Left renal pelvis (tissue), 4 donors: ENCODE measurements at regions not wholly inside any gene's neighbourhood (a gene's known extent, or its start where the extent isn't known, plus 50 kb on each side); places are given as distances from the start of the nearest gene placed in this dataset.
A peak's percentile ranks its signal among the peaks of the same experiment; 100 is the strongest.

Experiments
- DNase-seq, 4 donors: peaks; one replicate each; pipeline ENCODE4 v3.0.0-alpha.2; 2013; ENCODE audit warnings: low read depth in 4 of 4, low spot score in 3 of 4

- DNase-seq, result no peak
Observed at GRCh38 chr15:98403569-98403968, 244.8 kb upstream of the IGF1R start.

GRCh38 chr15:98405013-98405412 lies 243.3 kb upstream of the IGF1R start:
- no peak for DNase-seq

GRCh38 chr15:98408231-98408630 lies 240.1 kb upstream of the IGF1R start:
- no peak for DNase-seq

- DNase-seq, result no peak
Observed at GRCh38 chr15:98410328-98410727, 238.0 kb upstream of the IGF1R start.

DNA sequence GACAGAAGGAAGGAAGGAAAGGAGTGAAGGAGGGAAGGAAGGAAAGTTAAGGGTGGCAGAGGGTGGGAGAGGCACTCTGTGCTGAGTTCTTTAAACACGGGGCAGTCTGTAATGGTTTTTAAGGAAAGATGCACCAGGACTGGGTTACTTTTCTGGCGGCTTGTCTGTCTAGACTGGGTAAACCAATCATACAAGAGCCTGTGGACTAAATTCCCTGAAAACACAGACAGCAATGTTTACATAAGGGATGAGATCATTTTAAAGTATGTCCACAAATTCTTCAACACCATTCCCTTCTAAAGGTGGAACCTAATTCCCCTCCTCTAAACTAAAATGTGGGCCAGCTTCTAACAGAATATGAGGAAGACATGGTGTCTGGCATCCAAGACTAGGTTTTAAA lies 235.5 kb upstream of the IGF1R start:
- no peak for DNase-seq

GRCh38 chr15:98413933-98414546 lies 234.3 kb upstream of the IGF1R start:
- no peak for DNase-seq

DNA sequence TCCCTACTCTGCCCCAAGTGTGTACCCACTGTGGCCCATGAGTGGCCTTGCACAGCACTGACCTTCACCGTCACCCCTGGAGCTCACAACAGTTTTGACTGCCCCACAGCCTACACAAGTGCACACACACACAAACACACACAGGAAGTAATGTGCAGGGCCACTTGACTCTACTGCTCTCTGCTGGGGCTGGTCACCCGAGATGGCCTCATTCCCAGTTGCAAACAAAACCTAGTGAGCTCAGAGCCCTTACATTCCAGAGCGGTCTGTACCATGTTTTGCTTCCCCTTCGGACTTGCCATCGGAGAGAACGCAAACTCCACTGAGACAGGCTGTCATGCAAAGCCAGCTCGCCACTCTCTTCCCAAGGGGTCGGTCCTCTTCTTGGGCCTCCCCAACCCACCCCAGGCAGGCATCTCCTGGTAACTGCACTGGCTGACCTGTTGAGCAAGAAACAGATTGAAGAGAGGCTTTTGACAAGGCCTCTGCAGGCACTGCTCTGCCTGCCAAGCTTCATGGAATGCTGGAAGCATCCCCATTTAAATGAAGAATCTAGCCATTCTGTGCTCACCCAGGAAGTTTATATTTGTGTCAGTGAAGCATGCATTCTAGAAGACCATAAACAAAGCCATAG lies 232.0 kb upstream of the IGF1R start:
- no peak for DNase-seq

GRCh38 chr15:98417346-98417745 lies 231.0 kb upstream of the IGF1R start:
- no peak for DNase-seq

GRCh38 chr15:98418122-98418521 lies 230.2 kb upstream of the IGF1R start:
- DNase-seq, result no peak

GRCh38 chr15:98419173-98419780 lies 229.1 kb upstream of the IGF1R start:
- no peak for DNase-seq

GRCh38 chr15:98420837-98421236 lies 227.5 kb upstream of the IGF1R start:
- DNase-seq, result no peak

DNA sequence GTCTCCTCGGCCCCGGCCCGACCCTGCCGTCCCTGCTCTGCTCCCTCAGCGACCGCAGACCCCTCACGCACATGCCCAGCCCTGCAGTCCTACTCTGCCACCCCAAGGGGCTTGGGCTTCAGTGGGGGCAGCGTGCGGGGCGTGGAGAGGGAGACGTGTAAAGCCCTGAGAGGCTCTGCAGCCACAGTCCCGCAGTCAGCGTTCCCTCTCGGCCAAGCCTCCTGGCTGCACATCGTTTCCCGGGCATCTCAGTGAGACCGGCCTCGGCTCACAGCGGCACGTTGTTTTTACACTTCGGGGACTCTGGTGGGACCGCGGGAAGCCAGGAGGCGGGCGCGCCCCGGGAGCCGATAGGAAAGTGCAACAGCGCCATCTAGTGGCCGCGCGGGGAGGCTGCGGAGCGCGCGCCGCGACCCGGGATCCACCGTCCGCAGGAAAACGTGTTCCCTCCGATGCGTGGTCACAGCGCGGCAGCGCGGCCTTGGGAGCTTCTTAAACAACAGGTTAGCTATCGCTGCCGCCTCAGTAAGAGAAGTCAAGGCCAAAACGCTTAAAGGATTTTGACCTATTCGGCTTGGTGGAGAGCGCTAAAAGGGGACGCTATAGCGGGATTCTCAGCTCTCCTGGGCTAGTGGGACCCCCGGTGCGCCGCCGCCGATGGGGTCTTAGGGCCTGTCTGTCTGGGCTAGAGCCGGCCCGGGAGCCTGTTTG lies 226.8 kb upstream of the IGF1R start:
- peak in 2 of 4 donors; percentile 34 to 57 for DNase-seq

DNA sequence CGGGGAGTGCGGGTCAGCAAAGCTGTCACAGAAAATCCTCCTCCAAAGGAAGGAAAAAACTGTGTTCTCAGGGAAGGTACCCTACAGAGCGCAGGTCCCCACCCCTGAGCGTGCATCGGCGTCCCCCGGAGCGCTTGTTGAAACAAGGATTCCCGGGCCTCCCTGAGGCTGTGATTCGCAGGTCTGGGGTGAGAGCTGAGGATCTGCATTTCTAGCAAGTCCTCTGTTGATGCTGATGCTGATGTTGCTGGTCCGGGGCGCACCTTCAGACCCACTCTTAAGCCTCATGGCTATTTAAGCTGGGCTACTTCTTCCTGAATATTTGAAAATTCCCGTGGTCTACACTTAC lies 226.2 kb upstream of the IGF1R start:
- DNase-seq, result no peak

DNA sequence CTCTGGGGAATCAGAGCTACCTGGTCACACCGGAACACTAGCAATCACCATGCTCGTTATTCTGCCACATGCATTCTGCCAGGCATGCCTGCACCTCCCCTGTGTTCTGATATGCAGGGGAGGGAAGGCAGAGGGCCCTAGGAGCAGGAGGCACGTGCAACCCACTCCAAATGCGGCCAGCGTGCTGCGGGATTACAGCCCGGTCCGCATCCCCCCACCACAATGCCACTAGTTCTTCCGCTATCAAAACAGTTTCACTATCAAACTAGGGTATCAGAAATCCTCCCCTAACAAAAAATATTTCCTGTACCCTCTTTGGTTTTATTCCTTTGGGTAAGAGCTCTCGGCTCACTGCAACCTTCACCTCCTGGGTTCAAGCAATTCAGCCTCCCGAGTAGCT lies 223.2 kb upstream of the IGF1R start:
- DNase-seq, result no peak

- no peak for DNase-seq
Observed at GRCh38 chr15:98427321-98427720, 221.0 kb upstream of the IGF1R start.

- peak in 2 of 4 donors; percentile 47 to 49 for DNase-seq
Observed at GRCh38 chr15:98428253-98428989, 219.9 kb upstream of the IGF1R start.

DNA sequence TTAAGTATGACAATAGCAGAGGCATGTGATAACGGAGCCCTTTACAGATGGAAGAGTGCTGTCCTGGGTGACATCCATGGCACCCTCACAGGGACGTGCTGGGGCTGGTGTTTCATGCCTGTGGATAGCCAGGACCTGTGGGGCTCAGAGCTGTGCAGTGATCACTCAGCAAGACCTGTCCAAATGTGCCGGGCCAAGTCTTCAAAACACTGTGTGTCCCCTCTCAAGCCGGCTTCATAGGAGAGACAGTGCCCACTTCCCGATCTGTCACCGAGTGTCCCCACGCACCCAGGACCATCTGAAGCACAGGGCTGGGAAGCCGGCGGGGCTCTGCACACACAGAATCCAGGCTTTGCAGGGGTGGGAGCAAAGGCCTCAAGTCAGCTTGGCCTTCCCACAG lies 217.2 kb upstream of the IGF1R start:
- no peak for DNase-seq

- no peak for DNase-seq
Observed at GRCh38 chr15:98433346-98433745, 215.0 kb upstream of the IGF1R start.

GRCh38 chr15:98433856-98434255 lies 214.5 kb upstream of the IGF1R start:
- no peak for DNase-seq

DNA sequence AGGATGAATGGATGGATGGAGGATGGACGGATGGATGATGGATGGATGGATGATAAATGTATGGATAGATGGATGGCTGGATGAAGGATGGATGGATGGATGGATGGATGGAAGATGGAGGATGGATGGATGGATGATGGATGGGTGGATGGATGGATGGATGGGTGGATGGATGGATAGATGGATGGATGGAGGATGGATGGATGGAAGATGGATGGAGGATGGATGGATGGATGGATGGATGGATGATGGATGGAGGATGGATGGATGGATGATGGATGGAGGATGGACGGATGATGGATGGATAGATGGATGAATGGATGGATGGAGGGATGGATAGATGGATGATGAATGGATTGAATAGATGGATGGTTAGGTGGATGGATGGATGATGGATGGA lies 210.6 kb upstream of the IGF1R start:
- DNase-seq, result no peak

DNA sequence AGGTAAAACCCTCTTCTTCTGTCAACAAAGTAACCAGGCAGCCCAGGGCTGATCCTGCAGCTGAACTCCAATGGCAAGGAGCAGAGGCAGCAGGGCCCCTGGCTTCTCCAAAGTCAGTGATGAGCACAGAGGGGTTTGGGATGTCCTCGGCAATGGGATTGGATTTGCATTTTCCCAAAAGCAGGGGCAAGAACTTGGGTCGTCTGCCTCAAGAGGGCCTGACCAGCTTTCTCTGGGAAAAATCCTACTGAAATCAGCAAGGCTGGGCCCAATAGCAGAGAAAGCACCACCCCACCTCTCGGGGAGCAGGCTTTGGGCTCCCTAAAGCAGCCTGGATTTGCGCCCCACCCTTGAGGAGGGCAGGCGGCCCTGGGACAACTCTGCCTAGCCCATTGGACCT lies 210.0 kb upstream of the IGF1R start:
- no peak for DNase-seq
